HepG2 (cell line): ENCODE measurements at regions not wholly inside any gene's neighbourhood (a gene's known extent, or its start where the extent isn't known, plus 50 kb on each side); places are given as distances from the start of the nearest gene placed in this dataset.

Experiments used
- ATAC-seq: fragments of 200-7000 bp; cut with Tn5 transposase; 3 replicates; pipeline ENCODE4 v1.9.1; 2020; ENCODE audit warnings: mild to moderate bottlenecking, moderate library complexity
- BruUV-seq: library from RNA; stranded (reverse); fragments of 400-500 nt; replicated peaks from 2 replicates; lab custom pipeline; 2021; lab: Mats Ljungman, UMichigan
- CTCF ChIA-PET: fragments of 300-600 bp; formaldehyde crosslinking; extraction: SDS; loops from one replicate; lab custom pipeline; 2021; ENCODE audit warnings: low total read pairs, inconsistent platforms, low intra/inter-chr PET ratio; lab: Yijun Ruan, JAX
- POLR2A ChIA-PET: fragments of 350-600 bp; sonication (Branson Sonifier 250); formaldehyde crosslinking; loops from one replicate; lab custom pipeline; 2020; ENCODE audit warnings: antibody characterized with exemption, inconsistent platforms; lab: Yijun Ruan, JAX
- DNase-seq: peaks from one replicate; pipeline ENCODE4 v3.0.0-alpha.2; 2015; ENCODE audit warnings: low spot score
- FAIRE-seq: peaks from 3 replicates; lab custom pipeline; 2011; peaks lifted over from hg19 to GRCh38; lab: Jason Lieb, UNC
- H2AFZ ChIP-seq: one replicate; pipeline ENCODE4 v1.6.1; 2011; ENCODE audit warnings: low read length, inconsistent platforms
- H3K27ac ChIP-seq: fragments of 300-600 bp; 3 replicates; pipeline ENCODE4 v1.8.0; 2011; ENCODE audit warnings: mixed run types, mild to moderate bottlenecking, mixed read lengths, low read length, inconsistent platforms; ENCODE audit not compliant: insufficient read depth; ENCODE audit errors: extremely low read length
- H3K27me3 ChIP-seq, 2 experiments: fragments of 200-600 bp in 1 of 2; 2 replicates in 1 of 2; 3 replicates in 1 of 2; pipeline versions ENCODE4 v1.6.0 to v1.8.0; 2011; ENCODE audit warnings: low read length in 2 of 2, mild to moderate bottlenecking in 2 of 2, moderate library complexity in 2 of 2, inconsistent platforms in 1 of 2; ENCODE audit not compliant: insufficient read depth in 2 of 2, control insufficient read depth in 1 of 2
- H3K36me3 ChIP-seq, 2 experiments: fragments of 200-600 bp in 1 of 2; replicated peaks in 1 of 2; 2 replicates in 1 of 2; 3 replicates in 1 of 2; pipeline versions ENCODE4 v1.5.1 to v1.8.0; 2011; ENCODE audit warnings: low read length in 2 of 2, inconsistent platforms in 1 of 2; ENCODE audit not compliant: insufficient read depth in 2 of 2, control insufficient read depth in 1 of 2
- H3K4me1 ChIP-seq: 2 replicates; pipeline ENCODE4 v1.5.1; 2012; ENCODE audit warnings: low read length, inconsistent platforms; ENCODE audit not compliant: insufficient read depth
- H3K4me2 ChIP-seq: 2 replicates; pipeline ENCODE4 v1.6.0; 2011; ENCODE audit warnings: low read depth, low read length, inconsistent platforms
- H3K4me3 ChIP-seq, 3 experiments: fragments of 200-600 bp in 1 of 3; sonication (generic), shearing (Covaris generic) in 1 of 3; replicated peaks in 1 of 3; 2 replicates each; pipeline ENCODE4 v1.5.1; 2011 to 2016; ENCODE audit warnings: low read length in 3 of 3, inconsistent platforms in 2 of 3, low read depth in 2 of 3, mild to moderate bottlenecking in 2 of 3, control low read depth in 1 of 3, mixed read lengths in 1 of 3; ENCODE audit not compliant: insufficient read depth in 1 of 3
- H3K79me2 ChIP-seq: one replicate; pipeline ENCODE4 v1.6.1; 2011; ENCODE audit warnings: low read length, inconsistent platforms; ENCODE audit not compliant: insufficient read depth
- H3K9ac ChIP-seq: 2 replicates; pipeline ENCODE4 v1.6.0; 2011; ENCODE audit warnings: mild to moderate bottlenecking, low read depth, low read length, inconsistent platforms; ENCODE audit not compliant: insufficient read depth
- H3K9me3 ChIP-seq: 2 replicates; pipeline ENCODE4 v1.5.1; 2012; ENCODE audit warnings: mild to moderate bottlenecking, low read length
- H4K20me1 ChIP-seq: 2 replicates; pipeline ENCODE4 v1.6.0; 2011; ENCODE audit warnings: inconsistent platforms, mild to moderate bottlenecking, low read length, moderate library complexity; ENCODE audit not compliant: insufficient read depth
- KMT2A ChIP-seq: sonication (generic); formaldehyde crosslinking; IDR thresholded peaks from 2 replicates; pipeline ENCODE4 v1.4.0; 2020; ENCODE audit warnings: missing genetic modification reagents
- SMAD3 ChIP-seq: sonication (generic); formaldehyde crosslinking; IDR thresholded peaks from 2 replicates; pipeline ENCODE4 v1.4.0; 2020; ENCODE audit warnings: missing genetic modification reagents
- ZFY ChIP-seq: sonication (generic); formaldehyde crosslinking; IDR thresholded peaks from 2 replicates; pipeline ENCODE4 v1.4.0; 2020; ENCODE audit warnings: missing genetic modification reagents
- ZNF121 ChIP-seq: sonication (generic); formaldehyde crosslinking; IDR thresholded peaks from 2 replicates; pipeline ENCODE4 v1.5.0; 2020; ENCODE audit warnings: mild to moderate bottlenecking, missing genetic modification reagents
- ZNF263 ChIP-seq: sonication (generic); formaldehyde crosslinking; IDR thresholded peaks from 2 replicates; pipeline ENCODE4 v1.4.0; 2020; ENCODE audit warnings: missing genetic modification reagents
- ZNF382 ChIP-seq: sonication (generic); formaldehyde crosslinking; IDR thresholded peaks from 2 replicates; pipeline ENCODE4 v1.5.0; 2020; ENCODE audit warnings: missing genetic modification reagents, mild to moderate bottlenecking, borderline replicate concordance
- ZNF747 ChIP-seq: sonication (generic); formaldehyde crosslinking; IDR thresholded peaks from 2 replicates; pipeline ENCODE4 v1.8.1; 2023; ENCODE audit warnings: missing genetic modification reagents, mild to moderate bottlenecking, borderline replicate concordance
- ZNF772 ChIP-seq: sonication (generic); formaldehyde crosslinking; IDR thresholded peaks from 2 replicates; pipeline ENCODE4 v1.5.0; 2020; ENCODE audit warnings: mild to moderate bottlenecking, missing genetic modification reagents
- ZNF790 ChIP-seq: sonication (generic); formaldehyde crosslinking; IDR thresholded peaks from 2 replicates; pipeline ENCODE4 v1.8.0; 2022; ENCODE audit warnings: missing genetic modification reagents, mild to moderate bottlenecking, borderline replicate concordance
- ZSCAN22 ChIP-seq: sonication (generic); formaldehyde crosslinking; IDR thresholded peaks from 2 replicates; pipeline ENCODE4 v1.4.0; 2020; ENCODE audit warnings: mild to moderate bottlenecking, missing genetic modification reagents
- ZSCAN9 ChIP-seq: IDR thresholded peaks from 2 replicates; pipeline ENCODE4 v1.6.1; 2016; ENCODE audit warnings: borderline replicate concordance
- WGBS: methylation state at CpG from one replicate; pipeline ENCODE4 v1.1.6; 2017; ENCODE audit warnings: low lambda C conversion rate; 5-methylcytosine and 5-hydroxymethylcytosine counted together
- in situ Hi-C: cut with HindIII; loops from 2 replicates; pipeline ENCODE4 v1.10.0; 2017; ENCODE audit warnings: low pct_unique_long_range_greater_than_20kb; ENCODE audit not compliant: extremely low pct_ligation_motif_present
- intact Hi-C: fragments of 100-400 bp; cut with micrococcal nuclease; formaldehyde crosslinking; loops from one replicate; pipeline ENCODE4 v1.10.0; 2022; ENCODE audit not compliant: unreplicated experiment
- TF ChIP-seq, protein P1 (sequence below): sonication (generic); formaldehyde crosslinking; IDR thresholded peaks from 2 replicates; pipeline ENCODE4 v1.4.0; 2020; ENCODE audit warnings: missing genetic modification reagents
- TF ChIP-seq, protein P2 (sequence below): sonication (generic); formaldehyde crosslinking; IDR thresholded peaks from 2 replicates; pipeline ENCODE4 v1.8.0; 2022; ENCODE audit warnings: mild to moderate bottlenecking, missing genetic modification reagents, moderate library complexity
- TF ChIP-seq, protein P3 (sequence below): IDR thresholded peaks from 2 replicates; pipeline ENCODE4 v1.6.1; 2016; ENCODE audit warnings: missing compliant biosample characterization, missing genetic modification reagents, borderline replicate concordance
- TF ChIP-seq, protein P4 (sequence below): sonication (generic); formaldehyde crosslinking; IDR thresholded peaks from 2 replicates; pipeline ENCODE4 v1.4.0; 2020; ENCODE audit warnings: missing genetic modification reagents
- TF ChIP-seq, protein P5 (sequence below): sonication (generic); formaldehyde crosslinking; IDR thresholded peaks from 2 replicates; pipeline ENCODE4 v1.8.1; 2022; ENCODE audit warnings: mild to moderate bottlenecking, missing genetic modification reagents

DNA sequence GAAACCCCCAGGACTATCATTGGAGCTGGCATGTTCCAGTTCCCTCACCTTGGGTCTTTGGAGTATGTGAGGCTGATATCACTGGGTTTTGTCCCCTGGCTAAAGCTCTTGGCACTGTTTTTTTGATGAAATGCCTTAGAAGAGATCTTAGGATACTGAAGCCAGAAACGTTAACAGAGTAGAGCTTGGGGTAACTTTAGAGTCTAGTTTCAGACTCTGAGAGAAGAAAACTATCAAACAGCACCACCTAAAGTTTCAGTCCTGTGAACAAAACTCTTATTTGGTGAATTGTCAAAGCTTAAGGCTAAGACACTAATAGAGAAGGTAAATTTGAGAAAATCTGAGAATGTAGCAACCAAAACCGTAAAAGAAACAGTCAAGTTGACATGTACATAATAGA is 111.7 kb upstream of the PUM3 start:
- in situ Hi-C loops: no loop called here
- intact Hi-C loops: no loop called here
- H3K4me3 ChIP-seq: no peak overlapping the region
- no peaks in the 10 kb centered on the region for H3K27me3 ChIP-seq
- ATAC-seq (no peak), DNase-seq (no peak), FAIRE-seq (no peak)
- no peak overlapping the region for H3K27ac ChIP-seq
- no peaks in the 10 kb centered on the region for H3K9me3 ChIP-seq
- TF ChIP-seq SMAD3: no peak
- TF ChIP-seq, protein P1, sequence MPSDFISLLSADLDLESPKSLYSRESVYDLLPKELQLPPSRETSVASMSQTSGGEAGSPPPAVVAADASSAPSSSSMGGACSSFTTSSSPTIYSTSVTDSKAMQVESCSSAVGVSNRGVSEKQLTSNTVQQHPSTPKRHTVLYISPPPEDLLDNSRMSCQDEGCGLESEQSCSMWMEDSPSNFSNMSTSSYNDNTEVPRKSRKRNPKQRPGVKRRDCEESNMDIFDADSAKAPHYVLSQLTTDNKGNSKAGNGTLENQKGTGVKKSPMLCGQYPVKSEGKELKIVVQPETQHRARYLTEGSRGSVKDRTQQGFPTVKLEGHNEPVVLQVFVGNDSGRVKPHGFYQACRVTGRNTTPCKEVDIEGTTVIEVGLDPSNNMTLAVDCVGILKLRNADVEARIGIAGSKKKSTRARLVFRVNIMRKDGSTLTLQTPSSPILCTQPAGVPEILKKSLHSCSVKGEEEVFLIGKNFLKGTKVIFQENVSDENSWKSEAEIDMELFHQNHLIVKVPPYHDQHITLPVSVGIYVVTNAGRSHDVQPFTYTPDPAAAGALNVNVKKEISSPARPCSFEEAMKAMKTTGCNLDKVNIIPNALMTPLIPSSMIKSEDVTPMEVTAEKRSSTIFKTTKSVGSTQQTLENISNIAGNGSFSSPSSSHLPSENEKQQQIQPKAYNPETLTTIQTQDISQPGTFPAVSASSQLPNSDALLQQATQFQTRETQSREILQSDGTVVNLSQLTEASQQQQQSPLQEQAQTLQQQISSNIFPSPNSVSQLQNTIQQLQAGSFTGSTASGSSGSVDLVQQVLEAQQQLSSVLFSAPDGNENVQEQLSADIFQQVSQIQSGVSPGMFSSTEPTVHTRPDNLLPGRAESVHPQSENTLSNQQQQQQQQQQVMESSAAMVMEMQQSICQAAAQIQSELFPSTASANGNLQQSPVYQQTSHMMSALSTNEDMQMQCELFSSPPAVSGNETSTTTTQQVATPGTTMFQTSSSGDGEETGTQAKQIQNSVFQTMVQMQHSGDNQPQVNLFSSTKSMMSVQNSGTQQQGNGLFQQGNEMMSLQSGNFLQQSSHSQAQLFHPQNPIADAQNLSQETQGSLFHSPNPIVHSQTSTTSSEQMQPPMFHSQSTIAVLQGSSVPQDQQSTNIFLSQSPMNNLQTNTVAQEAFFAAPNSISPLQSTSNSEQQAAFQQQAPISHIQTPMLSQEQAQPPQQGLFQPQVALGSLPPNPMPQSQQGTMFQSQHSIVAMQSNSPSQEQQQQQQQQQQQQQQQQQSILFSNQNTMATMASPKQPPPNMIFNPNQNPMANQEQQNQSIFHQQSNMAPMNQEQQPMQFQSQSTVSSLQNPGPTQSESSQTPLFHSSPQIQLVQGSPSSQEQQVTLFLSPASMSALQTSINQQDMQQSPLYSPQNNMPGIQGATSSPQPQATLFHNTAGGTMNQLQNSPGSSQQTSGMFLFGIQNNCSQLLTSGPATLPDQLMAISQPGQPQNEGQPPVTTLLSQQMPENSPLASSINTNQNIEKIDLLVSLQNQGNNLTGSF (CRISPR knock-in tag): no peak
- TF ChIP-seq ZSCAN22 (CRISPR knock-in tag): no peak
- TF ChIP-seq ZNF790: no peak
- TF ChIP-seq ZNF263 (CRISPR knock-in tag): no peak
- no peak for TF ChIP-seq ZNF121 (CRISPR knock-in tag)
- TF ChIP-seq, protein P2, sequence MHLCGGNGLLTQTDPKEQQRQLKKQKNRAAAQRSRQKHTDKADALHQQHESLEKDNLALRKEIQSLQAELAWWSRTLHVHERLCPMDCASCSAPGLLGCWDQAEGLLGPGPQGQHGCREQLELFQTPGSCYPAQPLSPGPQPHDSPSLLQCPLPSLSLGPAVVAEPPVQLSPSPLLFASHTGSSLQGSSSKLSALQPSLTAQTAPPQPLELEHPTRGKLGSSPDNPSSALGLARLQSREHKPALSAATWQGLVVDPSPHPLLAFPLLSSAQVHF (CRISPR knock-in tag): no peak
- TF ChIP-seq, protein P3, sequence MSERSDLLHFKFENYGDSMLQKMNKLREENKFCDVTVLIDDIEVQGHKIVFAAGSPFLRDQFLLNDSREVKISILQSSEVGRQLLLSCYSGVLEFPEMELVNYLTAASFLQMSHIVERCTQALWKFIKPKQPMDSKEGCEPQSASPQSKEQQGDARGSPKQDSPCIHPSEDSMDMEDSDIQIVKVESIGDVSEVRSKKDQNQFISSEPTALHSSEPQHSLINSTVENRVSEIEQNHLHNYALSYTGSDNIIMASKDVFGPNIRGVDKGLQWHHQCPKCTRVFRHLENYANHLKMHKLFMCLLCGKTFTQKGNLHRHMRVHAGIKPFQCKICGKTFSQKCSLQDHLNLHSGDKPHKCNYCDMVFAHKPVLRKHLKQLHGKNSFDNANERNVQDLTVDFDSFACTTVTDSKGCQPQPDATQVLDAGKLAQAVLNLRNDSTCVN (CRISPR knock-in tag): no peak
- TF ChIP-seq ZFY (CRISPR knock-in tag): no peak
- TF ChIP-seq ZNF772 (CRISPR knock-in tag): no peak
- no peak for TF ChIP-seq ZNF747 (CRISPR knock-in tag)
- no peak for TF ChIP-seq KMT2A (CRISPR knock-in tag)
- TF ChIP-seq, protein P4, sequence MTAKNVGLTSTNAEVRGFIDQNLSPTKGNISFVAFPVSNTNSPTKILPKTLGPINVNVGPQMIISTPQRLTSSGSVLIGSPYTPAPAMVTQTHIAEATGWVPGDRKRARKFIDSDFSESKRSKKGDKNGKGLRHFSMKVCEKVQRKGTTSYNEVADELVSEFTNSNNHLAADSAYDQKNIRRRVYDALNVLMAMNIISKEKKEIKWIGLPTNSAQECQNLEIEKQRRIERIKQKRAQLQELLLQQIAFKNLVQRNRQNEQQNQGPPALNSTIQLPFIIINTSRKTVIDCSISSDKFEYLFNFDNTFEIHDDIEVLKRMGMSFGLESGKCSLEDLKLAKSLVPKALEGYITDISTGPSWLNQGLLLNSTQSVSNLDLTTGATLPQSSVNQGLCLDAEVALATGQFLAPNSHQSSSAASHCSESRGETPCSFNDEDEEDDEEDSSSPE (CRISPR knock-in tag): no peak
- no peak for TF ChIP-seq ZNF382
- no peak for TF ChIP-seq ZSCAN9 (CRISPR knock-in tag)
- TF ChIP-seq, protein P5, sequence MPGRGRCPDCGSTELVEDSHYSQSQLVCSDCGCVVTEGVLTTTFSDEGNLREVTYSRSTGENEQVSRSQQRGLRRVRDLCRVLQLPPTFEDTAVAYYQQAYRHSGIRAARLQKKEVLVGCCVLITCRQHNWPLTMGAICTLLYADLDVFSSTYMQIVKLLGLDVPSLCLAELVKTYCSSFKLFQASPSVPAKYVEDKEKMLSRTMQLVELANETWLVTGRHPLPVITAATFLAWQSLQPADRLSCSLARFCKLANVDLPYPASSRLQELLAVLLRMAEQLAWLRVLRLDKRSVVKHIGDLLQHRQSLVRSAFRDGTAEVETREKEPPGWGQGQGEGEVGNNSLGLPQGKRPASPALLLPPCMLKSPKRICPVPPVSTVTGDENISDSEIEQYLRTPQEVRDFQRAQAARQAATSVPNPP (CRISPR knock-in tag): no peak
- no peak overlapping the region for H2AFZ ChIP-seq
- ChIA-PET POLR2A (no interaction called here), CTCF (no interaction called here)
- H3K4me1 ChIP-seq: no peaks in the 10 kb centered on the region
- WGBS: 3% methylated on average over 2 of the region's 2 CpGs
- H3K36me3 ChIP-seq: no peaks in the 10 kb centered on the region
- H3K79me2 ChIP-seq: no peaks in the 10 kb centered on the region
- no TSS peak for BruUV-seq
- no peak overlapping the region for H3K9ac ChIP-seq
- no peak overlapping the region for H3K4me2 ChIP-seq
- no peaks in the 10 kb centered on the region for H4K20me1 ChIP-seq
